ENCODE measurements at regions not wholly inside any gene's neighbourhood (a gene's known extent, or its start where the extent isn't known, plus 50 kb on each side); places are given as distances from the start of the nearest gene placed in this dataset.

- TF ChIP-seq ZNF274 (IDR thresholded peaks at IDR 0.05; ENCODE audit: low read depth, low read length), result no peak
- no peak for TF ChIP-seq YY1 (IDR thresholded peaks at IDR 0.05; ENCODE audit: insufficient read depth, insufficient read length)
- TF ChIP-seq SUZ12 (IDR thresholded peaks at IDR 0.05; ENCODE audit: extremely low read depth, insufficient read depth, insufficient read length), result no peak
Measured at GRCh38 chr4:126851391-126851790, 781.4 kb upstream of the INTU start.
